ENCODE measurements at regions not wholly inside any gene's neighbourhood (a gene's known extent, or its start where the extent isn't known, plus 50 kb on each side); places are given as distances from the start of the nearest gene placed in this dataset.

GRCh38 chr7:16129431-16130110 is 291.8 kb downstream of the CRPPA start:
- Histone ChIP-seq H3K9me3 (replicated peaks; ENCODE audit: control insufficient read depth, low read depth, low read length) (no peaks in the 10 kb centered on the region), H3K27ac (ENCODE audit: low read length) (peak overlapping the region; percentile 57), H3K27me3 (ENCODE audit: control insufficient read depth, insufficient read depth, low read length) (no peaks in the 10 kb centered on the region), H3K4me3 (ENCODE audit: low read length) (no peak overlapping the region), H3K36me3 (ENCODE audit: control insufficient read depth, insufficient read depth, low read length) (no peaks in the 10 kb centered on the region), H3K4me1 (ENCODE audit: control insufficient read depth, insufficient read depth, low read length) (no peaks in the 10 kb centered on the region)
- peak; percentile 32 for DNase-seq
- WGBS (ENCODE audit: insufficient coverage) = no CpG with 5 or more reads among the region's 4 CpGs

GRCh38 chr7:16123117-16123770 is 298.1 kb downstream of the CRPPA start:
- no peaks in the 10 kb centered on the region for H3K4me1 ChIP-seq (ENCODE audit: control insufficient read depth, insufficient read depth, low read length)
- WGBS (ENCODE audit: insufficient coverage) = no CpG with 5 or more reads among the region's 4 CpGs
- H3K36me3 ChIP-seq (ENCODE audit: control insufficient read depth, insufficient read depth, low read length) = no peaks in the 10 kb centered on the region
- no peak for DNase-seq
- H3K27me3 ChIP-seq (ENCODE audit: control insufficient read depth, insufficient read depth, low read length) = no peaks in the 10 kb centered on the region
- H3K4me3 ChIP-seq (ENCODE audit: low read length) = no peak overlapping the region
- no peak overlapping the region for H3K27ac ChIP-seq (ENCODE audit: low read length)
- no peaks in the 10 kb centered on the region for H3K9me3 ChIP-seq (replicated peaks; ENCODE audit: control insufficient read depth, low read depth, low read length)

GRCh38 chr7:16121876-16122390 is 299.4 kb downstream of the CRPPA start:
- DNase-seq = no peak
- WGBS (ENCODE audit: insufficient coverage) = no CpG with 5 or more reads among the region's 3 CpGs
- H3K9me3 ChIP-seq (replicated peaks; ENCODE audit: control insufficient read depth, low read depth, low read length) = no peaks in the 10 kb centered on the region
- no peaks in the 10 kb centered on the region for H3K27me3 ChIP-seq (ENCODE audit: control insufficient read depth, insufficient read depth, low read length)
- H3K27ac ChIP-seq (ENCODE audit: low read length) = no peak overlapping the region
- no peaks in the 10 kb centered on the region for H3K4me1 ChIP-seq (ENCODE audit: control insufficient read depth, insufficient read depth, low read length)
- no peaks in the 10 kb centered on the region for H3K36me3 ChIP-seq (ENCODE audit: control insufficient read depth, insufficient read depth, low read length)
- H3K4me3 ChIP-seq (ENCODE audit: low read length) = no peak overlapping the region

GRCh38 chr7:16115374-16115773 is 306.0 kb downstream of the CRPPA start:
- Histone ChIP-seq H3K4me1 (ENCODE audit: control insufficient read depth, insufficient read depth, low read length) (no peaks in the 10 kb centered on the region), H3K27ac (ENCODE audit: low read length) (no peak overlapping the region), H3K27me3 (ENCODE audit: control insufficient read depth, insufficient read depth, low read length) (no peaks in the 10 kb centered on the region), H3K36me3 (ENCODE audit: control insufficient read depth, insufficient read depth, low read length) (no peaks in the 10 kb centered on the region), H3K9me3 (replicated peaks; ENCODE audit: control insufficient read depth, low read depth, low read length) (peaks cover 5% of the 10 kb centered on the region), H3K4me3 (ENCODE audit: low read length) (no peak overlapping the region)
- DNase-seq = no peak
- no CpG with 5 or more reads among the region's 2 CpGs for WGBS (ENCODE audit: insufficient coverage)

GRCh38 chr7:16114633-16115032 is 306.7 kb downstream of the CRPPA start:
- Histone ChIP-seq H3K4me1 (ENCODE audit: control insufficient read depth, insufficient read depth, low read length) (no peaks in the 10 kb centered on the region), H3K27ac (ENCODE audit: low read length) (no peak overlapping the region), H3K9me3 (replicated peaks; ENCODE audit: control insufficient read depth, low read depth, low read length) (peaks cover 7% of the 10 kb centered on the region), H3K27me3 (ENCODE audit: control insufficient read depth, insufficient read depth, low read length) (no peaks in the 10 kb centered on the region), H3K4me3 (ENCODE audit: low read length) (no peak overlapping the region), H3K36me3 (ENCODE audit: control insufficient read depth, insufficient read depth, low read length) (no peaks in the 10 kb centered on the region)
- DNase-seq = no peak
- no CpG with 5 or more reads among the region's 1 CpG for WGBS (ENCODE audit: insufficient coverage)

GRCh38 chr7:16114071-16114470 is 307.3 kb downstream of the CRPPA start:
- H3K4me3 ChIP-seq (ENCODE audit: low read length) = no peak overlapping the region
- H3K4me1 ChIP-seq (ENCODE audit: control insufficient read depth, insufficient read depth, low read length) = no peaks in the 10 kb centered on the region

GRCh38 chr7:16113058-16113457 is 308.3 kb downstream of the CRPPA start:
- Histone ChIP-seq H3K4me1 (ENCODE audit: control insufficient read depth, insufficient read depth, low read length) (no peaks in the 10 kb centered on the region), H3K36me3 (ENCODE audit: control insufficient read depth, insufficient read depth, low read length) (no peaks in the 10 kb centered on the region), H3K27me3 (ENCODE audit: control insufficient read depth, insufficient read depth, low read length) (no peaks in the 10 kb centered on the region), H3K4me3 (ENCODE audit: low read length) (no peak overlapping the region), H3K9me3 (replicated peaks; ENCODE audit: control insufficient read depth, low read depth, low read length) (peaks cover 8% of the 10 kb centered on the region), H3K27ac (ENCODE audit: low read length) (no peak overlapping the region)
- no peak for DNase-seq

More at GRCh38 chr7:16114071-16114470, 307.3 kb downstream of the CRPPA start:
- H3K9me3 ChIP-seq (replicated peaks; ENCODE audit: control insufficient read depth, low read depth, low read length) = peaks cover 8% of the 10 kb centered on the region
- no CpG with 5 or more reads among the region's 2 CpGs for WGBS (ENCODE audit: insufficient coverage)
- no peak for DNase-seq
- H3K27ac ChIP-seq (ENCODE audit: low read length) = no peak overlapping the region
- H3K36me3 ChIP-seq (ENCODE audit: control insufficient read depth, insufficient read depth, low read length) = no peaks in the 10 kb centered on the region
- H3K27me3 ChIP-seq (ENCODE audit: control insufficient read depth, insufficient read depth, low read length) = no peaks in the 10 kb centered on the region

GRCh38 chr7:16106869-16107268 is 314.5 kb downstream of the CRPPA start:
- Histone ChIP-seq H3K27ac (ENCODE audit: low read length) (no peak overlapping the region), H3K36me3 (ENCODE audit: control insufficient read depth, insufficient read depth, low read length) (no peaks in the 10 kb centered on the region), H3K4me1 (ENCODE audit: control insufficient read depth, insufficient read depth, low read length) (no peaks in the 10 kb centered on the region), H3K27me3 (ENCODE audit: control insufficient read depth, insufficient read depth, low read length) (no peaks in the 10 kb centered on the region), H3K9me3 (replicated peaks; ENCODE audit: control insufficient read depth, low read depth, low read length) (peaks cover 28% of the 10 kb centered on the region), H3K4me3 (ENCODE audit: low read length) (no peak overlapping the region)
- no peak for DNase-seq
- WGBS (ENCODE audit: insufficient coverage) = no CpG with 5 or more reads among the region's 2 CpGs

GRCh38 chr7:16106300-16106699 is 315.0 kb downstream of the CRPPA start:
- Histone ChIP-seq H3K27ac (ENCODE audit: low read length) (no peak overlapping the region), H3K4me1 (ENCODE audit: control insufficient read depth, insufficient read depth, low read length) (no peaks in the 10 kb centered on the region), H3K36me3 (ENCODE audit: control insufficient read depth, insufficient read depth, low read length) (no peaks in the 10 kb centered on the region), H3K4me3 (ENCODE audit: low read length) (no peak overlapping the region), H3K9me3 (replicated peaks; ENCODE audit: control insufficient read depth, low read depth, low read length) (peaks cover 28% of the 10 kb centered on the region), H3K27me3 (ENCODE audit: control insufficient read depth, insufficient read depth, low read length) (no peaks in the 10 kb centered on the region)
- WGBS (ENCODE audit: insufficient coverage) = no CpG with 5 or more reads among the region's 1 CpG
- no peak for DNase-seq

GRCh38 chr7:16099302-16099849 is 322.0 kb downstream of the CRPPA start:
- Histone ChIP-seq H3K36me3 (ENCODE audit: control insufficient read depth, insufficient read depth, low read length) (no peaks in the 10 kb centered on the region), H3K4me1 (ENCODE audit: control insufficient read depth, insufficient read depth, low read length) (peaks cover 5% of the 10 kb centered on the region), H3K27ac (ENCODE audit: low read length) (no peak overlapping the region), H3K27me3 (ENCODE audit: control insufficient read depth, insufficient read depth, low read length) (no peaks in the 10 kb centered on the region), H3K4me3 (ENCODE audit: low read length) (no peak overlapping the region), H3K9me3 (replicated peaks; ENCODE audit: control insufficient read depth, low read depth, low read length) (no peaks in the 10 kb centered on the region)
- WGBS (ENCODE audit: insufficient coverage) = 50% methylated on average over 2 of the region's 2 CpGs
- no peak for DNase-seq

All from muscle of leg (tissue), 3 donors.